Endothelial cell of umbilical vein (primary cell): ENCODE measurements at regions not wholly inside any gene's neighbourhood (a gene's known extent, or its start where the extent isn't known, plus 50 kb on each side); places are given as distances from the start of the nearest gene placed in this dataset.

Source experiments
- BruUV-seq: library from RNA; stranded (reverse); fragments of 400-500 nt; replicated peaks from 2 replicates; lab custom pipeline; 2021; lab: Mats Ljungman, UMichigan
- CTCF ChIA-PET: fragments of 300-600, 350-600 bp; sonication (Branson Sonifier 250); formaldehyde crosslinking; loops from one replicate; lab custom pipeline; 2021; ENCODE audit warnings: antibody characterized with exemption, inconsistent platforms; lab: Charles Lee
- POLR2A ChIA-PET: fragments of 300-600, 350-600 bp; sonication (Branson Sonifier 250); formaldehyde crosslinking; loops from one replicate; lab custom pipeline; 2021; ENCODE audit warnings: antibody characterized with exemption, inconsistent platforms; lab: Charles Lee
- DNase-seq: peaks from one replicate; pipeline ENCODE4 v3.0.0-alpha.2; 2011; ENCODE audit warnings: low read depth, low spot score
- FAIRE-seq: peaks from 2 replicates; lab custom pipeline; 2011; peaks lifted over from hg19 to GRCh38; lab: Jason Lieb, UNC
- H2AFZ ChIP-seq: 2 replicates; pipeline ENCODE4 v1.6.0; 2012; ENCODE audit warnings: low read depth, low read length, control low read depth, inconsistent platforms
- H3K27ac ChIP-seq: 2 replicates; pipeline ENCODE4 v1.5.1; 2011; ENCODE audit warnings: low read depth, mild to moderate bottlenecking, control low read depth, low read length, moderate library complexity; ENCODE audit not compliant: insufficient read depth
- H3K27me3 ChIP-seq, 2 experiments: 2 replicates each; pipeline versions ENCODE4 v1.6.0 to v1.6.1; 2011; ENCODE audit warnings: low read length in 2 of 2, mixed read lengths in 1 of 2; ENCODE audit not compliant: control insufficient read depth in 2 of 2, insufficient read depth in 2 of 2
- H3K36me3 ChIP-seq, 2 experiments: 2 replicates in 1 of 2; 3 replicates in 1 of 2; pipeline ENCODE4 v1.5.1; 2011; ENCODE audit warnings: low read length in 2 of 2, mild to moderate bottlenecking in 1 of 2, moderate library complexity in 1 of 2; ENCODE audit not compliant: control insufficient read depth in 2 of 2, insufficient read depth in 2 of 2; ENCODE audit errors: extremely low read depth in 1 of 2
- H3K4me1 ChIP-seq: 3 replicates; pipeline ENCODE4 v1.5.1; 2011; ENCODE audit warnings: mild to moderate bottlenecking, low read length; ENCODE audit not compliant: control insufficient read depth, insufficient read depth; ENCODE audit errors: extremely low read depth
- H3K4me2 ChIP-seq: 2 replicates; pipeline ENCODE4 v1.6.1; 2011; ENCODE audit warnings: low read length, control low read depth, mixed read lengths; ENCODE audit not compliant: insufficient read depth
- H3K4me3 ChIP-seq, 3 experiments: fragments of 200-600 bp in 1 of 3; sonication (generic), shearing (Covaris generic) in 1 of 3; replicated peaks in 1 of 3; 2 replicates each; pipeline ENCODE4 v1.5.1; 2011 to 2016; ENCODE audit warnings: control low read depth in 3 of 3, low read length in 3 of 3, mild to moderate bottlenecking in 2 of 3, inconsistent platforms in 1 of 3, low read depth in 1 of 3, moderate library complexity in 1 of 3; ENCODE audit not compliant: insufficient read depth in 1 of 3
- H3K79me2 ChIP-seq: 2 replicates; pipeline ENCODE4 v1.6.0; 2012; ENCODE audit warnings: low read length, inconsistent platforms; ENCODE audit not compliant: control insufficient read depth, insufficient read depth
- H3K9ac ChIP-seq: replicated peaks from 2 replicates; pipeline ENCODE3; 2011; ENCODE audit warnings: low read length, control low read depth; ENCODE audit not compliant: insufficient read depth; ENCODE audit errors: extremely low read depth
- H3K9me1 ChIP-seq: replicated peaks from 3 replicates; pipeline ENCODE4 v1.6.0; 2011; ENCODE audit warnings: mild to moderate bottlenecking, low read length; ENCODE audit not compliant: control insufficient read depth, insufficient read depth; ENCODE audit errors: extremely low read depth
- H3K9me3 ChIP-seq: replicated peaks from 2 replicates; pipeline ENCODE4 v1.5.1; 2012; ENCODE audit warnings: low read length, inconsistent platforms; ENCODE audit not compliant: control insufficient read depth, insufficient read depth
- H4K20me1 ChIP-seq: replicated peaks from 2 replicates; pipeline ENCODE3; 2011; ENCODE audit warnings: mild to moderate bottlenecking, low read length; ENCODE audit not compliant: control insufficient read depth, insufficient read depth; ENCODE audit errors: extremely low read depth
- EZH2 ChIP-seq: IDR thresholded peaks from 2 replicates; pipeline ENCODE4 v1.6.1; 2012; ENCODE audit warnings: borderline replicate concordance, low read depth, mild to moderate bottlenecking, moderate library complexity, low read length, inconsistent platforms; ENCODE audit not compliant: severe bottlenecking
- FOS ChIP-seq: IDR thresholded peaks from 2 replicates; pipeline ENCODE4 v1.6.1; 2011; ENCODE audit warnings: mild to moderate bottlenecking, low read length, moderate library complexity, borderline replicate concordance; ENCODE audit not compliant: insufficient read depth
- GATA2 ChIP-seq: IDR thresholded peaks from 2 replicates; pipeline ENCODE4 v1.7.0; 2011; ENCODE audit warnings: low read depth, mild to moderate bottlenecking, moderate library complexity, mixed read lengths, low read length; ENCODE audit not compliant: insufficient read length, insufficient read depth
- JUN ChIP-seq: IDR thresholded peaks from 2 replicates; pipeline ENCODE4 v1.6.1; 2011; ENCODE audit warnings: borderline replicate concordance, low read depth; ENCODE audit not compliant: insufficient read length, insufficient read depth
- MYC ChIP-seq: IDR thresholded peaks from one replicate; pipeline ENCODE4 v1.6.1; 2011; ENCODE audit warnings: mild to moderate bottlenecking, low read depth, low read length
- POLR2A ChIP-seq: IDR thresholded peaks from 2 replicates; pipeline ENCODE4 v1.6.1; 2012; ENCODE audit warnings: low read depth, mild to moderate bottlenecking, control low read depth, low read length
- POLR2AphosphoS5 ChIP-seq: IDR thresholded peaks from 2 replicates; pipeline ENCODE4 v1.6.1; 2012; ENCODE audit warnings: low read depth, mild to moderate bottlenecking, control low read depth, low read length, moderate library complexity; ENCODE audit not compliant: insufficient read depth
- dilution Hi-C: fragments of 300-500 bp; cut with MboI; formaldehyde crosslinking; loops from one replicate; pipeline ENCODE4 v1.15.0; 2019; ENCODE audit warnings: low sequenced_read_pairs; ENCODE audit not compliant: extremely low pct_ligation_motif_present
- intact Hi-C: fragments of 100-400 bp; cut with micrococcal nuclease; formaldehyde crosslinking; loops from one replicate; pipeline ENCODE4 v1.10.0; 2022
- TF ChIP-seq, protein P1 (sequence below): IDR thresholded peaks from 2 replicates; pipeline ENCODE4 v1.6.1; 2011; ENCODE audit not compliant: insufficient read depth, insufficient read length
- TF ChIP-seq, protein P2 (sequence below), 2 donors: IDR thresholded peaks; 1 replicate in 1 of 2; 2 replicates in 1 of 2; pipeline ENCODE4 v1.5.1; 2011; ENCODE audit warnings: low read length in 2 of 2, mild to moderate bottlenecking in 2 of 2, moderate library complexity in 2 of 2, control low read depth in 1 of 2, inconsistent platforms in 1 of 2, low read depth in 1 of 2; ENCODE audit not compliant: insufficient read depth in 1 of 2; ENCODE audit errors: extremely low read depth in 1 of 2

DNA sequence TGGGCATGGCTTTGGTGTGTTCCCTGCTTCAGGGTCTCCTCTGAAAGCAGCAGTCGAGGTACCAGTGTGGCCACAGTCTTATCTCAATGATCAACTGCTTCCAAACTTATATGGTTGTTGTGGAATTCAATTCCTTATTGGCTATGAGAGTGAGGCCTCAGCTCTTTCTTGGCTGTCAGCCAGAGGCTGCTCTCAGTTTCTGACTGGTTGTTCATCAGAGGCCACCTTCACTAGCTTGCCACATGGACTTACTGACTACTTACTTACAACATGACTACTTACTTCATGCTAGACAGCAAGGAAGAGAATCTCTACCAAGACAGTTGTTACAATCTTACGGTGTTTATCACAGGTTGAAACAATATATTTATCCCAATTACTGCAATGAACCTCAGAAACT is 789.2 kb downstream of the DIPK2A start:
- CTCF ChIA-PET: interaction anchor here (1.1 to 1.3 kb wide), 3 partner anchors 9 to 784 kb away, joined by 3 to 8 read pairs (median 5); no protein-coding TSS in a partner anchor
- Histone ChIP-seq H4K20me1 (no peaks in the 10 kb centered on the region), H3K27me3 (no peaks in the 10 kb centered on the region), H3K79me2 (no peaks in the 10 kb centered on the region), H3K4me2 (no peak overlapping the region), H3K36me3 (no peaks in the 10 kb centered on the region), H2AFZ (no peak overlapping the region), H3K4me3 (no peak overlapping the region), H3K9me3 (no peaks in the 10 kb centered on the region), H3K4me1 (no peaks in the 10 kb centered on the region), H3K9ac (no peak overlapping the region), H3K9me1 (no peaks in the 10 kb centered on the region), H3K27ac (no peak overlapping the region)
- intact Hi-C loops: loop anchor here (2.0 kb wide), 1 partner anchor 18 kb away; no protein-coding TSS in a partner anchor
- dilution Hi-C loops: no loop called here
- no peak for DNase-seq
- BruUV-seq: no TSS peak
- FAIRE-seq: no peak
- POLR2A ChIA-PET: no interaction called here
- no peak for TF ChIP-seq FOS
- no peak for TF ChIP-seq EZH2
- TF ChIP-seq MYC: no peak
- no peak for TF ChIP-seq GATA2
- TF ChIP-seq, protein P1, sequence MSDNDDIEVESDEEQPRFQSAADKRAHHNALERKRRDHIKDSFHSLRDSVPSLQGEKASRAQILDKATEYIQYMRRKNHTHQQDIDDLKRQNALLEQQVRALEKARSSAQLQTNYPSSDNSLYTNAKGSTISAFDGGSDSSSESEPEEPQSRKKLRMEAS: no peak
- no peak for TF ChIP-seq JUN
- TF ChIP-seq, protein P2, sequence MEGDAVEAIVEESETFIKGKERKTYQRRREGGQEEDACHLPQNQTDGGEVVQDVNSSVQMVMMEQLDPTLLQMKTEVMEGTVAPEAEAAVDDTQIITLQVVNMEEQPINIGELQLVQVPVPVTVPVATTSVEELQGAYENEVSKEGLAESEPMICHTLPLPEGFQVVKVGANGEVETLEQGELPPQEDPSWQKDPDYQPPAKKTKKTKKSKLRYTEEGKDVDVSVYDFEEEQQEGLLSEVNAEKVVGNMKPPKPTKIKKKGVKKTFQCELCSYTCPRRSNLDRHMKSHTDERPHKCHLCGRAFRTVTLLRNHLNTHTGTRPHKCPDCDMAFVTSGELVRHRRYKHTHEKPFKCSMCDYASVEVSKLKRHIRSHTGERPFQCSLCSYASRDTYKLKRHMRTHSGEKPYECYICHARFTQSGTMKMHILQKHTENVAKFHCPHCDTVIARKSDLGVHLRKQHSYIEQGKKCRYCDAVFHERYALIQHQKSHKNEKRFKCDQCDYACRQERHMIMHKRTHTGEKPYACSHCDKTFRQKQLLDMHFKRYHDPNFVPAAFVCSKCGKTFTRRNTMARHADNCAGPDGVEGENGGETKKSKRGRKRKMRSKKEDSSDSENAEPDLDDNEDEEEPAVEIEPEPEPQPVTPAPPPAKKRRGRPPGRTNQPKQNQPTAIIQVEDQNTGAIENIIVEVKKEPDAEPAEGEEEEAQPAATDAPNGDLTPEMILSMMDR (IDR thresholded peaks at IDR 0.05; ENCODE audit: extremely low read depth in 1 of 2, insufficient read depth in 1 of 2, low read depth in 1 of 2, low read length in 2 of 2): no peak
- TF ChIP-seq POLR2A: no peak
- TF ChIP-seq POLR2AphosphoS5: no peak
